CD4-positive, alpha-beta T cell treated with Interleukin-6 for 4 hours (primary cell): ENCODE measurements at regions not wholly inside any gene's neighbourhood (a gene's known extent, or its start where the extent isn't known, plus 50 kb on each side); places are given as distances from the start of the nearest gene placed in this dataset.

Experiments used
- DNase-seq: peaks from one replicate; pipeline ENCODE4 v3.0.0-alpha.2; 2020; ENCODE audit warnings: mixed read lengths

DNA sequence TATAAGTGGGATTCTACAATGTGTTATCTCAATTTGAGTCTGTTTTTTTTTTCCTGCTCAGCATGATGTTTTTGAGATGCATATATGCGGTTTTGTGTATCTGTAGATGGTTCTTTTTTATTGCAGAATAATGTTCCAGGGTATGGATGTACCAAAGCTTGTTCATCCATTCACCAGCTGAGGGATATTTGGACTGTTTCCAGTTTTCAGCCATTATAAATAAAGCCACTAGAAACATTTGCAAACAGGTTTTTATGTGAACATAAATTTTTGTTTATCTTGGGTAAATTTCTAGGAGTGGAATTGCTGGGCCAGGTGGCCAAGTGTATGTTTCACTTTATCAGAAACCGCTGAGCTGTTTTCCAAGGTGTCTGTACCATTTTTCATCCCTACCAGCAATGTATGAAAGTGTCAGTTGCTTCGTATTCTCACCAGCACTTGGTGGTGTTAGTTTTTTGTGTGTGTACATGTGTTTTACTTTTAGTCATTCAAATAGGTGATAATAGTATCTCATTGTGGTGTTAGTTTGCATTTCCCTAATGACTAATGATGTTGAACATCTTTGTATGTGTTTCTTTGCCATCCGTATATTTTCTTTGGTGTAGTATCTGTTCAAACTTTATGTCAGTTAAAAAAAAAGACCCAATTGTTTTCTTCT, 124.2 kb downstream of the CEBPB start:
- DNase-seq: no peak

DNA sequence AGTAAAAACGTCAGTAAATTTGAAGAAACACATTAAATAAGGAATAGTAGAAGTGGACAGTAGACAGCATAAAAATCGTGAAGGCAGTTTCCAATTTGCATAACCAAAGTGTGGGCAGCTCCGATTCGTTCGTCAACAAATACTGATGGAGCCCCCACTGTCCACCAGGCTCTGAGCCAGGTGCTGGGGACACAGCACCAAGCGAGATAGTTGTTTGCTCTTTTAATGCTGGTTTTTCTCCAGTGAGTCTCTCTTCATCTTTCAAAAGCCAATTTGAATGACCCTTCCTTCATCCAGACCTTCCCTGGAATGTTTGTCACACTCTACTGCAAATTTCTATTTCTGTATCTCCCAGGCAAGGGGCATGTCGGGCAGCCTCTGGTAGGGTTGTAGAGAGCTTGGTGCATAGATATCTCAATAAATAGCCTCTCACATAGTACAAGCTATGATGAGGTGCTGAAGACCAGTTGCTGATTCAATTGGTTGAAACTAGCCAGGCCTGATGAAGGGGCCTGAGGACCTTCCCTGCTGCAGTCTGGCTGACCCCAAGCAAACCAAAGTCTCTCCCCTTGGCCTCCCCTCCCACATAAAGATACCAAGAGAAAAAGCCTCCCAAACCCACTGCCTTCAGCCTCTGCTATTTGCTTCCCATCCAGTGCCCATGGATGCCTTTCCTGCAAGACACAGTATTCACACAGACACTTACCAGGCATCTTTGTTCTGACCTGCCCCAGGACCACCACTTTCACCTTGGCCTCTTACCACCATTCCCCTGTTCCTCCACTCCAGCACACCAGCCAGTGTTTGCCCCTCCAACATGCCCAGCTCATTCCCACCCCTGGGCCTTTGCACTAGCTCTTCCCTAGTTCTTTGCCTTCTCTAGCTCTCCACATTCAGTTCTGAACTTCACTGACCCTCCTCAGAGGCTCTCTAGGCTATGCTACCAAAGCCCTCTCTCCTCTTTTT, 125.2 kb downstream of the CEBPB start:
- DNase-seq: no peak

DNA sequence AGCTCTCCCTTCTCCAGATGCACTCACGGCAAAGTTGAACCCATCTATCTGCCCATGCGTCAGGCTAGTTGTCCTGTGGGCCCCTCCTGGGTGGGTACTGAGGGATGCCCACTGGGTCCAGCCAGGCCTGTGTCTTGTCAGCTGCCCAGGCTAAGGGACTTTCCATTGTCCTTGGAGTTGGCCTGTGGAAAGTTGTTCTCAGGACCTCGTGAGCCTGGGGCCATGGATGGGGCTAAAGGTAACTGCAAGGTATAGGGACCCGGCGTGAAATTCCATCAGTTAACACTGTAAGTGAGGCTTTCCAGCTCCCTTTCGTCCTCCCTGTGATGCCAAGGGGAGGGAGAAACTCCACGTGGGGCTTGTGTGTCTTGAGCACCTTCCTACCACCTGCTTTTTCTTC, 126.5 kb downstream of the CEBPB start:
- no peak for DNase-seq

DNA sequence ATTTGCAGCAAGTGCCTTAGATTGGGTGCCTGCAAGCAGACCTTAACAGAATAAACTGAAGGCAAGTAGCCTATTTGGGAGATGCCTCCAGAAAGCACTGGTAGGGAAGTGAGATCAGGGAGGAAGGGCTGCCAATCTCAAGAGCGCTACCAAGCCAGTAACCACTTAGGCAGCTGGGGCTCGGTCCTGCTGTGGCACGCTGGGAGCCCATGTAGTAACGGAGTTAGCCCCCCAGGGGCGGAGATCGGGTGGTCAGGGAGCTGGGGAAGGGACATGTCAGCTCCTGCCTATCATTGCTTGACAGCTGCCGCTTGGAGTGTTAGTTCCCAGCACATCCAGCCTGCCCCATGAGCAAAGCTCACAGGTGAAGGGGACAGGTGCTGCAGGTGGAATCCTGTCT, 127.0 kb downstream of the CEBPB start:
- DNase-seq: no peak

DNA sequence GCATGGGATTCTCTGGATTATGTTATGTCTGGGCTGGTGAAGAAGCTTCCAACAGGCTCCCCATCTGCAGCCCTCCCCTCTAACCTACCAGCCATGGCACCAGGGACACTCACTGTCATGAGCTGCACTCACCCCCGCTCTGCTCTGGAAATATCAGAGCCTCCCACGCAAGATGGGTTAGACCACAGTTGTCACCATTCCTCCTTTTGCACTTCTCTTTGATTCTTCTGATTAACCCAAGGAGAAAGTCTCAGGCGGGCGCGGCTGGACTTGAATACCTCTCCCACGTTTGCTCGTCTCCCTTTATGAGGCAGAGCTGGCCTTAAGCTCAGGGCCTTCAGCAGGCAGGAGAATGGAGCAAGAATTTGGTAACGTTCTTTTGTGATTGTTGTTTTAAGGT, 128.1 kb downstream of the CEBPB start:
- no peak for DNase-seq

DNA sequence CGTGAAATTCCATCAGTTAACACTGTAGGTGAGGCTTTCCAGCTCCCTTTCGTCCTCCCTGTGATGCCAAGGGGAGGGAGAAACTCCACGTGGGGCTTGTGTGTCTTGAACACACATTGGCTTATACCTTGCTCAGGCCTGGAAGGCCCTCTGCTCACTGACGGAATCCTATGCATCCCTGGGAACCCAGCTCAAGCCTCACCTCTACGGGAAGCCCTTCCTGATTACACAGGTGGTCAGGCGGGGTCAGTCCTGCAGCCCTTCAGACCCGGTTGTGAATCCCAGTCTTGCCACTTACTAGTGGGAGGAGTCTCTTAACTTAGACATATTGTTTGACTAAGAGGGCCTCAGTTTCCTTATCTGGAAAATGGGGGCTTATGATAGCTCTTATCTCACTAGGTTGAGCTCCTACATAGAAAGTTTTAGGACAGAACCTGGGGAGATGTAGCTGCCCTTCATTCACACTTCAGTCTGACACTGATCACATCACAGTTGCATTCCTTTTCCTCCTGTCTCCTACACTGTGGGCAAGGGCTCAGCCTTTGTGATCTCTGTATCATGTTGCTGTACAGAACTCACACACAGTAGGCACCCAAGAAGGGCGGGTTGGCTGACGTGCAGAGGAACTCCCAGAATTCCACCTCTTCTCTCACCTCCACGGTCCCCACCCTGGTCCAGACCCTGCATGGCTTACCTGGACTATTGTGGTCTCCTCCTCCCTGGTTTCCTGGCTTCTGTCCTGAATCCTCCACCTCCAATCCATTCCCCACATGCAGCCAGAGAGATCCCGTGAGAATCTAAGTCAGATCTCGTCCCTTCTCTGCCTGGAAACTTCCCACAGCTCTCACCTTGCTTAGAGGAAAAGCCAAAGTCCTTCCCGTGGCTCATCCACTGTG, 129.6 kb downstream of the CEBPB start:
- no peak for DNase-seq

DNA sequence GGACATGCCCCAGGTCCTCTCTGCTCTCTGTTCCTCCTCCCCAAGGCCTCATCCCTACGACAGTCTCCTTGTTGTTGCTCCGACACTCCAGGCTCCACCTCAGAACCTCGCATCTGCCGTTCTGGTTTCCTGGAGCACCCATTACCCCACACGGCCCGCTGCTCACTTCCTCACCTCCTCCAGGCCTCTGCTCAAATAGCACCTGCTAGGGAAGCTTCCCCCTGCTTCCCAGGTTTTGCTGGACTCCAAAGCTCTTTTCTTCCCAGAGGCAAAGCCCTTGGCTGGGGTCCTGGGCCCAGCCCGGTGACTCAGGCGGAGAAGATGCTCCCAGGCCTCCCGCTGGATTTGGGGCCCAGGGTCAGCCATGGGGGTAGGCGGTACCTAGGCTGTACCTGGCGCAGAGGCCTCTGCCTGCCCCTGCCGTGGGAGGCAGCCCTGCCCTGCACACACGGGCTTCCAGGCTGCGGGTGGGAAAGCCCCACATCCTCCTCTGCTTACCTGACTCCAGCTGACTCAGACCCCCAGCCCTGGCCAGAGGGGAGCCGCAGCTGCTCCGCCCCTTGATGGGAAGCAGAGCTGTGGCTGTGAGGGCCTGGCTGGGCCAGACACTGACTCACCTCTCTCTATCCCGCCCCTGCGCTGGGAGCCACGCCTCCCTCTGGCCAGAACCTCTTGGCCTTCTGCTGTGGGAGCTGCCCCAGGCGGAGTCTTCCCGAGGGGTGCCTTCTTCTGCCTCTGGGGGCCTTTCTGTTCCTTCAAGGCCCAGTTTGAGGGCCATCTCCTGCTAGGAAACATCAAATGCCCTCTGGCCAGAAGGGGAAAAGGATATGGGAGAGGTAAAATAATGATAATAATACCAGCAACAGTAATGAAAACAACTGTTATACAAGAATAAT, 130.5 kb downstream of the CEBPB start:
- no peak for DNase-seq

DNA sequence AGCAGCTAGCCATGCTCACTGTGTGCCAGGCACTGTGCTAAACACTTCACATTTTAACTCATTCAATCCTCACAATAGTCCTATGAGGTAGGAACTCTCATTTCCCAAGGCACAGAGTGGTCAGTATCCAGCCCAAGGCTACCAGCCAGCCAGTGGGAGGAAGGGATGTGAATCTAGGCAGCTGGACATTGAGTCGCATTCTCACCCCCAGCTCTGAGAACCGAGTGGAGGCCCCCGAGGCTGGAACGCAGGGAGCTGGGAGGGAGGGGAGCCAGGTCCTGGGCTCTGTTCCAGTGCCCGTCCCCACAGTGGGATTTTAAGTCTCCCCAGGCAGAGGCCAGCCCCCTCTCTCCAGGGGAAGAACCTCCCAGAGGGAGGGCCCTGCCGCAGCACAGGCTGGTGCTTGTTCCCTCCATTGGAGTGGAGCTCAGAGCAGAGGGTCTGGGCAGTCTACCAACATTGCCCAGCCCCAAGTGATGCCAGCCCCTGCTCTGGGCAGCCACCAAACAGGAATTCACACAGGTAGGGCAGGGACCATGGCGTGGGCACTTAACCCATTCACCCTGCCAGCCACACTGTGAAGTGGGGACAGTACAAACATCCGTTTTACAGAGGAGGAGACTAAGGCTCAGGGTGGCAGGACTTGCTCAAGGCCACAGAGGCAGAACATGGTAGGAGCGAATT, 131.3 kb downstream of the CEBPB start:
- DNase-seq: no peak

DNA sequence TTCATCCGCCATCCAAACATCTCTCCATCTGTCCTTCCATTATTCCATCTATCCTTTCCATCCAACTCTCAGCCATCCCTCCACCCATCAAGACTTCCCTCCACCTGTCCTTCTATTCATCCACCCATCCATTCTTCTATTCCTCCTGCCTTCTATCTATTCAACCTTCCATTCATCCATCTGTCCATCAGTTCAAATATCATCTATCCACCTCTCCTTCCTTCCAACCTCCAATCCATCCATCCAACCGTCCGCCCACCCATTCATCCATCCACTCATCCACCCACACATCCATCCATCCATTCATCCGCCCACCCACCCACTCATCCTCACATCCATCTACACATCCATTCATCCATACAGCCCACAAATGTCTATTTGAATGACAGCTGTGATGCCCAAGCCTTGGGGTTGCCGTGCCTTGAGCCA, 132.1 kb downstream of the CEBPB start:
- no peak for DNase-seq

DNA sequence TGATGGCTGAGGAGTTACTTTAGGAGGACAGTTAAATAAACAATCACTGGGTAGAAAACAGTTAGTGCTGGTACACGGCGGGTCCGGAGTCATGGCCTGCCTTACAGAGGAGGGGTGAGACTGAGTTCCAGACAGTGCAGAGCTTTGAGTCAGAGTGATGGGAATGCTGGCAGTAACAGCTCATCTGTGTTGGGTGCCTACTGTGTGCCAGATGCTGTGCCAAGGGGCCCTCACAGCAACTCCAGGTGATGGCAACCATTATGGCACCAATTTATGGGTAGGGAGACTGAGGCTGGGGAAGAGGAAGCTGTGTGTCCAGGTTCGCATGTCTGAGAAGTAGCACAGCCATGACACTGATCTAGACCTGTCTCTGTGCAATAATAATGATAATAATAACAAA, 132.6 kb downstream of the CEBPB start:
- no peak for DNase-seq

DNA sequence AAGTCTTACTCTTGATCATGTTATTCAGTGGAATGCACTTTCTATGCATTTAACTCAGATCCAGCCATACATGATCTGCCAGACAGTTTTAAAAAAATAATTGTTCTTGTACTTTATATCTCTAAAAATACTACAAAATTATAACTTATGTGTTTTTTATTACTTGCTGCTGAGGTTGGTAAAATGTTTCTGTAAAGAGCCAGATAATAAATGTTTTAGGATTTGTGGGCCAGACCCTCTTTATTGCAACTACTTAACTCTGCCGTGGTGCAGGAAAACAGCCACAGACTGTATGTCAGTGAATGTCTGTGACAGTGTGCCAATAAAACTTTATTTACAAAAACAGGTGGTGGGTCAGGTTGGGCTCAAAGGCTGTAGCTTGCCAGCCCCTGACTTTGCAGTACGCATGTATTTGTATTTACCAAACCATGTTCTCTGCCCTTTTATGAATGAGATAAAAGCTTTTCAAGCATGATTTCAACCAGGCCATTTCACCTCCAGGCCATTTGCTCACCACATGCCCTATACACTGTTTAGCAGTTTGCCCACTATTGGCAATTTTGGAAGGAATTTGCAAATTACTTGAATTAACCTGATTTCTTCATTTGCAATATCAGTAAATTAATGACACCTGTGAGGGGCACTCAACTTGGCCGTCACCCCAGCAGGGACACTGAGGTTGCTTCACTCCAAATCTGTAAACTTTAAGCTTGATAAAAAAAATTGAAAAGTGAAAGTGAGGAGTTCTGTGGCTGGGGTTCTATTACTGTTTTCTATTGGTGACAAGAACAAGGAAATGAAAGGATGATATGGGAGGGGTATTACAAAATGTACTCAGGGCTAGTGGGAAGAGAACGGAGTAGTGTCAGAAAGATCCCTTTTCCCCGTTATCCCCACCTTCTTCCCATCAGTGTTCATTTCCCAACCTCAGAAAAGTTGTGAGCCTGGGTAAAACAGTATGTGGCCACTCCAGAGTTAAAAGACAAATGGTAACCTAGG, 133.4 kb downstream of the CEBPB start:
- no peak for DNase-seq

DNA sequence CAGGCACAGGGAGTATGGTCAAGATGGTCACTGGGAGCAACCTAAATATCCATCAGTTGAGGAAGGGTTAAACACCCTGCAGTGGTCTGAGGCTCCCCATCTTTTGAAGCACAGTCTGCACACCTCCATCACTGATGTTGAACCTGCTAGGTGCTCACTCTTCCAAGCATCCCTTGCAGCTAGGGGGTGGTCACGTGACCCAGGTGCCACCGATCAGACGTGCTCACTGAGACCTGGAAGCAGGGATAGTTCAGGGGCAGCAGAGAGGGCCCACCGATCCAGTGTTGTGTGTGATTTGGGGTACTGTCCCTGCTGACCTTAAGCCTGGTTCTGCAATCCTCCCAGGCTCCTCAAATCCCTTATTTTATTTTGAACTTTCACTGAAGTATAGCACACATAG, 134.6 kb downstream of the CEBPB start:
- no peak for DNase-seq

DNA sequence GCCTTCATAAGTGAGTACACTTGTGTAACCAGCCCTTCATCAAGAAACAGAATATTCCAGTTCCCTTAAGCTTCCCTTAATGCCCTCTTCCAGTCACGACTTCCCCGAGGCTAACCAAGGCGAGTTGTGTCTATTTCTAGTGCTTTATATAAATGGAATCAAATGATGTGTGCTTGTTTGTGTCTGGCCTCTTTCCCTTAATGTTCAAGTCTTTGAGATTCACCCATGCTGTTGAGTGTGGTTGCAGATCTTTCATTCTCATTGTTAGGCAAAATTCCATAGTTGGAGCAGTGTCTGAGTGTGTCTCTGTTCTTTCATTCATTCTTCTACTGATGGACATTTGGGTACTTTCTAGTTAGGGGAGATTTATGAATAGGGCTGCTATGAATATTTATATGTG, 135.0 kb downstream of the CEBPB start:
- DNase-seq: no peak

DNA sequence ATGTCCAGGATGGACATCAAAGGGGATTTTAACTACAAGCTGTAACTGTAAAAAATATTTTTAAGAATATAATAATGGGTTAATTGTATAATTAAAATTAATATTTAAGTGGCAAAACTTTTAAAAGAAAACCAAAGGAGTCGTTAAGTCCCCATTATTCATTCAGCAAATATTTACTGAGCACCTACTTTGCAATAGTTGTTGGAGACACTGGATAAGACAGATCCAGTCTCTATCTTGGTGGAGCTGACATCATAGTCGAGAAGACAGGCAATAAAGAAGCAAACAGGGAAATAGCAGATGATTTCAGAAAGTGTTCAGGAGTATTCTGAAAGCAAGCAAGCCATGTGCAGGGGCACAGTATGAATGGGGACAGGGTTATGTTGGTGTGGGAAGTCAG, 137.0 kb downstream of the CEBPB start:
- DNase-seq: no peak

DNA sequence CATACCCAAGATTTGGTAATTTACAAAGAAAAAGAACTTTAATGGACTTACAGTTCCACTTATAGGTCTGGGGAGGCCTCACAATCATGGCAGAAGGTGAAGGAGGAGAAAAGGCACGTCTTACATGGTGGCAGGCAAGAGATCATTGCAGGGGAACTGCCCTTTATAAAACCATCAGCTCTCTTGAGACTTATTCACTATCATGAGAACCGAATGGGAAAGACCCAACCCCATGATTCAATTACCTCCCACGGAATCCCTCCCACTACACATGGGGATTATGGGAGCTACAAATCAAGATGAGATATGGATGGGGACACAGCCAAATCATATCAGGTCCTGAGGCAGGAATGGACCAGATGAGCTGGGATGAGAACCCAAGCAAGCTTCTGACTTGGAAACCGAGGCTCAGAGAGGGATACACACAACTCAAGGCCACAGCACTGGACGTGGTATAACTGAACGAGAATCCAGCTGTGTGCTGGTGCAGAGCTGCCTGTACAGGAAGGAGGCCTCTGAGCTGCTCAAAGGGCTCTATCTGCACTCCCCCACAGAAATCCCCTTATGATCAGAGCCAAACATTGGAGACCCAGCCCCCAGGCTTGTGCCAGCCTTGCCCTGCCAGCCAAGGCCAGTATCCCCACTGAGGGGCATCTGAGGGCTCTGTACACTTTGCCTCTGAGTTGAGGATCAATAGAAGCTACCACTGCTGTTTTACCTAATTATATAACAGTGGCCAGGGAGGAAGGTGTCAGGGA, 137.8 kb downstream of the CEBPB start:
- DNase-seq: no peak

DNA sequence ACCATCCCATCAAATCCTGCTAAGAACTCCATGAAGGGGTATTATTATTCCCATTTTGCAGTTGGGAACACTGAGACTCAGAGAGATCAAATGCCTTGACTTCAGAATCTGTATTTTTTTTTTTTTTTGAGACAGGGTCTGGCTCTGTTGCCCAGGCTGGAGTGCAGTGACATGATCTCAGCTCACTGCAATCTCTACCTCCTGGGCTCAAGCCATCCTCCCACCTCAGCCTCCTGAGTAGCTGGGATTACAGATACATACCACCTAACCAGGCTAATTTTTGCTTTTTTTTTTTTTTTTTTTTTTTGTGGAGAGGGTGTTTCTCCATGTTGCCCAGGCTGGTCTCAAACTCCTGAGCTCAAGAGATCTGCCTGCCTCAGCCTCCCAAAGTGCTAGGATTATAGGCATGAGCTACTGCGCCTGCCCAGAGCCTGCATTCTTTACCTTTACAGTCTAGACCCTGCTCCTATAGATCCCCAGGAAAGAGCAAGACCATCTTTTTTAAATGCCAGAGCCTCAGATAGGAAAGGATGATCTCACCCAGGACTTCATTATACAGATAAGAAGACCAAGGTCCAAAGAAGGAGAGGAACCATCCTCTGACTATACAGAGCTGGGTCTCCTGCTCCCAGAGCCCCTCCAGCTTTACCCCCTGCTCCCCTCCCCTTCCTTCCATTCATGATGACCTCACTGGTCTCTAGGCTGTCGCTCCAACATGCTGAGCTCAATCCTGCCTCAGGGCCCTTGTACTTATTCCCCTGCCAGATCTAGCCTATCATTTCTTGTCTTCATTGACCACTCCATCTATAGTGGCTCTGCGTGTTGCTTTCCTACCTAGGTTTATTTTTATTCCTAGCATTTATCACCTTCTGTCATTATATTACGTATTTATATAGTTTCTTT, 138.6 kb downstream of the CEBPB start:
- DNase-seq: no peak

DNA sequence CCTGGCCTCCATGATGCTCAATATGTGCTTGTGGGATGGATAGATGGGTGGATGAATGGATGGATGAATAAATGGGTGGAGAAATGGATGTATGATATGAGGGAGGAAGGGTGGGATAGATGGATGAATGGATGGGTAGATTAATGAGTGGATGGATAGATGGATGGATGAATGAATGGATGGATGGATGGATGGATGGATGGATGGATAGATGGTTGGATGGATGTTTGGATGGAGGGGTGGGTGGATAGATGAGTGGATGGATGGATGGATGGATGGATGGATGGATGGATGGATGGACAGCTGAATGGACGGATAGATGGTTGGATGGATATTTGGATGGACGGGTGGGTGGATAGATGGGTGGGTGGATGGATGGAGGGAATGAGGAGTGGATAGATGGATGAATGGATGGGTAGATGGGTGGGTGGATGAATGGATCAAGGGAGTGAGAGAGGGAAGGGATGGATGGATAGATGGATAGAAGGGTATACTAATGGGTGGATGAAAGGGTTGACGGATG, 139.4 kb downstream of the CEBPB start:
- DNase-seq: no peak
